OCI-LY1 (cell line): ENCODE measurements at regions not wholly inside any gene's neighbourhood (a gene's known extent, or its start where the extent isn't known, plus 50 kb on each side); places are given as distances from the start of the nearest gene placed in this dataset.

Experiments
- H2AFZ ChIP-seq: fragments of 200-600 bp; sonication (generic), shearing (Covaris generic); 2 replicates; pipeline ENCODE4 v1.6.0; 2014; ENCODE audit warnings: antibody characterized with exemption, mild to moderate bottlenecking, low read length
- H3F3A ChIP-seq: fragments of 200-600 bp; sonication (generic), shearing (Covaris generic); 2 replicates; pipeline ENCODE4 v1.6.0; 2014; ENCODE audit warnings: mild to moderate bottlenecking, antibody characterized with exemption, low read length, moderate library complexity; ENCODE audit not compliant: insufficient read depth
- H3K27ac ChIP-seq: fragments of 200-600 bp; sonication (generic); 2 replicates; pipeline ENCODE4 v1.5.1; 2014; ENCODE audit warnings: low read length, mixed run types, mild to moderate bottlenecking, low read depth; ENCODE audit not compliant: poor library complexity, severe bottlenecking
- H3K27me3 ChIP-seq: fragments of 200-600 bp; sonication (generic); 2 replicates; pipeline ENCODE4 v1.6.0; 2014; ENCODE audit warnings: antibody characterized with exemption, mild to moderate bottlenecking, low read length, moderate library complexity; ENCODE audit not compliant: insufficient read depth
- H3K36me3 ChIP-seq: fragments of 200-600 bp; sonication (generic); 2 replicates; pipeline ENCODE4 v1.6.1; 2014; ENCODE audit warnings: mild to moderate bottlenecking, antibody characterized with exemption, low read length, moderate library complexity, mixed read lengths; ENCODE audit not compliant: insufficient read depth
- H3K4me1 ChIP-seq: fragments of 200-600 bp; sonication (generic); 2 replicates; pipeline ENCODE4 v1.5.1; 2014; ENCODE audit warnings: mild to moderate bottlenecking, low read length, moderate library complexity; ENCODE audit not compliant: insufficient read depth, severe bottlenecking
- H3K4me2 ChIP-seq: fragments of 200-600 bp; sonication (generic), shearing (Covaris generic); 2 replicates; pipeline ENCODE4 v1.6.1; 2014; ENCODE audit warnings: low read length
- H3K4me3 ChIP-seq: fragments of 200-600 bp; sonication (generic); 2 replicates; pipeline ENCODE4 v1.5.1; 2014; ENCODE audit warnings: low read length, low read depth, mild to moderate bottlenecking, mixed read lengths; ENCODE audit not compliant: poor library complexity, severe bottlenecking
- H3K79me2 ChIP-seq: fragments of 200-600 bp; shearing (Covaris generic); 2 replicates; pipeline ENCODE4 v1.6.1; 2016; ENCODE audit warnings: mixed run types, low read length, mixed read lengths; ENCODE audit not compliant: insufficient read depth
- H3K9ac ChIP-seq: fragments of 200-600 bp; sonication (generic), shearing (Covaris generic); 2 replicates; pipeline ENCODE4 v1.6.1; 2014; ENCODE audit warnings: mild to moderate bottlenecking, low read length, mixed read lengths
- H3K9me2 ChIP-seq: fragments of 200-600 bp; sonication (generic), shearing (Covaris generic); 2 replicates; pipeline ENCODE4 v1.6.1; 2014; ENCODE audit warnings: low read depth, mild to moderate bottlenecking, low read length, mixed read lengths
- H3K9me3 ChIP-seq: fragments of 200-600 bp; shearing (Covaris generic); 2 replicates; pipeline ENCODE4 v1.6.1; 2014; ENCODE audit warnings: low read length, mixed read lengths
- H4K20me1 ChIP-seq: fragments of 200-600 bp; sonication (generic), shearing (Covaris generic); 2 replicates; pipeline ENCODE4 v1.6.0; 2016; ENCODE audit warnings: mild to moderate bottlenecking, low read length; ENCODE audit not compliant: insufficient read depth
- CTCF ChIP-seq: fragments of 200-600 bp; sonication (generic), shearing (Covaris generic); IDR thresholded peaks from 2 replicates; pipeline ENCODE4 v1.5.1; 2017; ENCODE audit warnings: mild to moderate bottlenecking, antibody characterized with exemption, low read length, moderate library complexity, mixed read lengths
- EZH2 ChIP-seq: fragments of 200-600 bp; sonication (generic), shearing (Covaris generic); IDR thresholded peaks from 2 replicates; pipeline ENCODE4 v1.8.0; 2017; ENCODE audit warnings: borderline replicate concordance, mixed run types, mild to moderate bottlenecking, antibody characterized with exemption, low read length, moderate library complexity, mixed read lengths

GRCh38 chr6:154611847-154612246 lies 101.4 kb upstream of the CNKSR3 start:
- Histone ChIP-seq H3F3A (no peaks in the 10 kb centered on the region), H3K4me1 (no peaks in the 10 kb centered on the region), H3K4me3 (no peak overlapping the region), H3K9ac (no peak overlapping the region), H3K9me2 (no peaks in the 10 kb centered on the region), H3K27ac (no peak overlapping the region), H2AFZ (no peak overlapping the region), H3K4me2 (no peak overlapping the region), H3K27me3 (no peaks in the 10 kb centered on the region), H4K20me1 (no peaks in the 10 kb centered on the region), H3K9me3 (no peaks in the 10 kb centered on the region), H3K79me2 (no peaks in the 10 kb centered on the region), H3K36me3 (no peaks in the 10 kb centered on the region)
- no peak for TF ChIP-seq CTCF
- TF ChIP-seq EZH2: no peak

- Histone ChIP-seq H3K4me3 (no peak overlapping the region), H3F3A (no peaks in the 10 kb centered on the region), H3K27ac (no peak overlapping the region), H4K20me1 (no peaks in the 10 kb centered on the region), H3K9ac (no peak overlapping the region), H2AFZ (no peak overlapping the region), H3K4me2 (no peak overlapping the region), H3K9me2 (no peaks in the 10 kb centered on the region), H3K36me3 (no peaks in the 10 kb centered on the region), H3K9me3 (no peaks in the 10 kb centered on the region), H3K4me1 (no peaks in the 10 kb centered on the region), H3K79me2 (no peaks in the 10 kb centered on the region), H3K27me3 (no peaks in the 10 kb centered on the region)
- TF ChIP-seq EZH2 (no peak), CTCF (no peak)
Measured at GRCh38 chr6:154613137-154613676, 102.7 kb upstream of the CNKSR3 start.

- no peak overlapping the region for H3K27ac ChIP-seq
Measured at GRCh38 chr6:154614101-154614500, 103.6 kb upstream of the CNKSR3 start.

More at GRCh38 chr6:154614101-154614500, 103.6 kb upstream of the CNKSR3 start:
- H3K4me1 ChIP-seq: no peaks in the 10 kb centered on the region
- H2AFZ ChIP-seq: no peak overlapping the region
- no peaks in the 10 kb centered on the region for H3K79me2 ChIP-seq
- H3K36me3 ChIP-seq: no peaks in the 10 kb centered on the region
- no peaks in the 10 kb centered on the region for H3K9me2 ChIP-seq
- no peak overlapping the region for H3K4me2 ChIP-seq
- H4K20me1 ChIP-seq: no peaks in the 10 kb centered on the region
- H3K9ac ChIP-seq: no peak overlapping the region
- TF ChIP-seq CTCF (no peak), EZH2 (no peak)
- no peaks in the 10 kb centered on the region for H3K27me3 ChIP-seq
- H3K9me3 ChIP-seq: no peaks in the 10 kb centered on the region
- H3K4me3 ChIP-seq: no peak overlapping the region
- H3F3A ChIP-seq: no peaks in the 10 kb centered on the region
